Hepatocyte (in vitro differentiated cells): ENCODE measurements at regions not wholly inside any gene's neighbourhood (a gene's known extent, or its start where the extent isn't known, plus 50 kb on each side); places are given as distances from the start of the nearest gene placed in this dataset.
"Not testable (repeated sequence)": the region's sequence is repeated elsewhere in the genome, so short reads cannot be mapped to it uniquely, and the experiment has no call there.

Experiments used
- DNase-seq: peaks from one replicate; pipeline ENCODE4 v3.0.0-alpha.2; 2016; ENCODE audit warnings: low spot score
- H2AFZ ChIP-seq: fragments of 200-600 bp; sonication (generic); 2 replicates; pipeline ENCODE4 v1.6.0; 2016; ENCODE audit warnings: antibody characterized with exemption, mild to moderate bottlenecking
- H3K27ac ChIP-seq: fragments of 200-600 bp; sonication (generic); 2 replicates; pipeline ENCODE4 v1.5.1; 2016; ENCODE audit warnings: mild to moderate bottlenecking
- H3K27me3 ChIP-seq: fragments of 200-600 bp; sonication (generic); 2 replicates; pipeline ENCODE4 v1.6.1; 2016
- H3K36me3 ChIP-seq: fragments of 200-600 bp; sonication (generic); replicated peaks from 2 replicates; pipeline ENCODE4 v1.5.1; 2016; ENCODE audit warnings: low read depth; ENCODE audit not compliant: insufficient read depth
- H3K4me1 ChIP-seq: fragments of 200-600 bp; sonication (generic); 2 replicates; pipeline ENCODE4 v1.5.1; 2016; ENCODE audit warnings: mild to moderate bottlenecking, moderate library complexity; ENCODE audit not compliant: insufficient read depth
- H3K4me2 ChIP-seq: fragments of 200-600 bp; sonication (generic); 2 replicates; pipeline ENCODE4 v1.6.0; 2016
- H3K4me3 ChIP-seq: fragments of 200-600 bp; sonication (generic); 2 replicates; pipeline ENCODE4 v1.5.1; 2016; ENCODE audit warnings: mild to moderate bottlenecking
- H3K79me2 ChIP-seq: fragments of 200-600 bp; sonication (generic); 2 replicates; pipeline ENCODE4 v1.6.0; 2017; ENCODE audit warnings: mild to moderate bottlenecking
- H3K9me2 ChIP-seq: fragments of 200-600 bp; sonication (generic); replicated peaks from 2 replicates; pipeline ENCODE4 v1.6.0; 2017; ENCODE audit warnings: mild to moderate bottlenecking; ENCODE audit not compliant: insufficient read depth
- H3K9me3 ChIP-seq: fragments of 200-600 bp; sonication (generic); 2 replicates; pipeline ENCODE4 v1.5.1; 2016; ENCODE audit warnings: low read depth, mild to moderate bottlenecking
- H4K20me1 ChIP-seq: fragments of 200-600 bp; sonication (generic); 2 replicates; pipeline ENCODE4 v1.6.0; 2016; ENCODE audit warnings: mild to moderate bottlenecking; ENCODE audit not compliant: insufficient read depth, poor library complexity, severe bottlenecking
- EZH2 ChIP-seq: fragments of 200-600 bp; sonication (generic); IDR thresholded peaks from 2 replicates; pipeline ENCODE4 v1.6.1; 2016; ENCODE audit warnings: antibody characterized with exemption, mild to moderate bottlenecking, borderline replicate concordance
- EZH2phosphoT487 ChIP-seq: fragments of 200-600 bp; sonication (generic); IDR thresholded peaks from one replicate; pipeline ENCODE4 v1.6.1; 2018; ENCODE audit warnings: antibody characterized with exemption, mild to moderate bottlenecking, low read depth, moderate library complexity; ENCODE audit not compliant: unreplicated experiment, severe bottlenecking
- WGBS: methylation state at CpG from one replicate; pipeline ENCODE4 v1.1.6; 2016; ENCODE audit warnings: low lambda C conversion rate; ENCODE audit errors: missing lambda C conversion rate; 5-methylcytosine and 5-hydroxymethylcytosine counted together
- TF ChIP-seq, protein P1 (sequence below): fragments of 200-600 bp; sonication (generic); IDR thresholded peaks from 2 replicates; pipeline ENCODE4 v1.5.1; 2016; ENCODE audit warnings: antibody characterized with exemption, mild to moderate bottlenecking; ENCODE audit not compliant: poor library complexity

DNA sequence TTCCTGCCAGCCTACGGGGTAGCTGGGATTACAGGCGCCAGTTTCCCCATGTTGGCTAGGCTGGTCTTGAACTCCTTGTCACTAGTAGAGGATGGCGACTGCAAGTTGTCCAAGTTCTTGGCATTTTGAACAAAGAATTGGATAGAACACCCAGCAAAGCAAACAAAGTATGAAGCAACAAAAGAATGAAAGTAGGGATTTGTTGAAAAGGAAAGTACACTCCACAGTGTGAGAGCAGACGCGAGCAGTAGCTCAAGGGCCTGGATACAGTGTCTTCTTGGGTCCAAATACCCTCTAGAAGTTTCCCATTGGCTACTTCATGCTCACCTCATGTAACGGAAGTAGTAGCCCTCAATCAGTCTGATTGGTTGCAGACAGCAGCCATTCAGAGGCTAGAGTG lies 152.2 kb downstream of the CCER1 start:
- Histone ChIP-seq H3K79me2 (no peaks in the 10 kb centered on the region), H3K27ac (no peak overlapping the region), H3K36me3 (no peaks in the 10 kb centered on the region), H3K9me3 (no peaks in the 10 kb centered on the region), H3K9me2 (no peaks in the 10 kb centered on the region), H4K20me1 (no peaks in the 10 kb centered on the region), H3K4me3 (no peak overlapping the region), H2AFZ (no peak overlapping the region), H3K4me2 (no peak overlapping the region), H3K4me1 (no peaks in the 10 kb centered on the region), H3K27me3 (no peaks in the 10 kb centered on the region)
- TF ChIP-seq, protein P1, sequence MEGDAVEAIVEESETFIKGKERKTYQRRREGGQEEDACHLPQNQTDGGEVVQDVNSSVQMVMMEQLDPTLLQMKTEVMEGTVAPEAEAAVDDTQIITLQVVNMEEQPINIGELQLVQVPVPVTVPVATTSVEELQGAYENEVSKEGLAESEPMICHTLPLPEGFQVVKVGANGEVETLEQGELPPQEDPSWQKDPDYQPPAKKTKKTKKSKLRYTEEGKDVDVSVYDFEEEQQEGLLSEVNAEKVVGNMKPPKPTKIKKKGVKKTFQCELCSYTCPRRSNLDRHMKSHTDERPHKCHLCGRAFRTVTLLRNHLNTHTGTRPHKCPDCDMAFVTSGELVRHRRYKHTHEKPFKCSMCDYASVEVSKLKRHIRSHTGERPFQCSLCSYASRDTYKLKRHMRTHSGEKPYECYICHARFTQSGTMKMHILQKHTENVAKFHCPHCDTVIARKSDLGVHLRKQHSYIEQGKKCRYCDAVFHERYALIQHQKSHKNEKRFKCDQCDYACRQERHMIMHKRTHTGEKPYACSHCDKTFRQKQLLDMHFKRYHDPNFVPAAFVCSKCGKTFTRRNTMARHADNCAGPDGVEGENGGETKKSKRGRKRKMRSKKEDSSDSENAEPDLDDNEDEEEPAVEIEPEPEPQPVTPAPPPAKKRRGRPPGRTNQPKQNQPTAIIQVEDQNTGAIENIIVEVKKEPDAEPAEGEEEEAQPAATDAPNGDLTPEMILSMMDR: no peak
- no peak for TF ChIP-seq EZH2phosphoT487
- no peak for TF ChIP-seq EZH2
- no peak for DNase-seq
- WGBS: 96% methylated on average over 6 of the region's 6 CpGs

DNA sequence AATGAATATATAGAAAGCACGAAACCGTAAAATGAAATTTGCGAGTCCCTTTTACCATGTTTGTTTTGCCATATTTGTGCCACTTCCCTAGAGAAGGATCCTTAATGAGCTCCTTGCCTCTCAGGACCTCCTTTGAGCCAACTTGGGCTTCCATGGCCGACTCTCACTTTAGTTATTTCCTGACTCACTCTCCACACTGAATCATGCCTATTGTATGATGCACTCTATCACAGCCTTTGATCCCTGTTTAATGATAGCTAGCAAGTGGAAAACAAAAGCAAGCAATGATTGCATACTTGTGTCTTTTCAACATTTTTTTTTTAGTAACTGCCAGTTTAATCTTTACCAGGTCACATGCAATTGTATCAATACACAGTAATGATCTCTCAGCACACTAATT lies 153.2 kb downstream of the CCER1 start:
- no peak for TF ChIP-seq EZH2phosphoT487
- TF ChIP-seq, protein P1: no peak
- TF ChIP-seq EZH2: no peak
- DNase-seq: no peak

DNA sequence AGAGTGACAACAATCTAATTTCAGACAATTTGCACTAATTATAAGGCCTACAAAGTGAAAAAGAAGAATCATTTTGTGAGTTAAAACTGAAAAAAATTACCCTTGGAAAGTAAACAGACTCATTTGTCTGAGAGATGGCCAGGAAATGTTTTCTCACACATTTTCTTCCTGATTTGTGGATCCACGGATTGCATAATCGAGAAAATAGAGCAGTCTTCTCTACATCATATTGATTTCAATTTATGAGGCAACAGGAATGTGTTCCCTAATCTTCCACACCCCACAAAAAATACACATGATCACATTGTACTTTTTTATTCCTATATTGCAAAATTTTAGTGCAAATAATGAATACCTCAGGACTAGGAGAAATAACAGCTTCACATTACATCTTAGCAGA lies 160.8 kb downstream of the CCER1 start:
- no peaks in the 10 kb centered on the region for H3K9me3 ChIP-seq
- no peaks in the 10 kb centered on the region for H3K4me1 ChIP-seq
- TF ChIP-seq EZH2phosphoT487 (no peak), EZH2 (no peak)
- TF ChIP-seq, protein P1: no peak
- no peaks in the 10 kb centered on the region for H3K9me2 ChIP-seq
- H3K27ac ChIP-seq: no peak overlapping the region
- H3K79me2 ChIP-seq: no peaks in the 10 kb centered on the region
- H2AFZ ChIP-seq: no peak overlapping the region
- no peaks in the 10 kb centered on the region for H3K27me3 ChIP-seq
- no peak overlapping the region for H3K4me2 ChIP-seq
- H3K4me3 ChIP-seq: no peak overlapping the region
- no peak for DNase-seq
- H4K20me1 ChIP-seq: no peaks in the 10 kb centered on the region
- 70% methylated on average over 2 of the region's 2 CpGs for WGBS
- H3K36me3 ChIP-seq: no peaks in the 10 kb centered on the region

More for the DNA sequence above, 153.2 kb downstream of the CCER1 start:
- H4K20me1 ChIP-seq: no peaks in the 10 kb centered on the region
- H3K27ac ChIP-seq: no peak overlapping the region
- no peak overlapping the region for H3K4me2 ChIP-seq
- no peak overlapping the region for H2AFZ ChIP-seq
- H3K4me1 ChIP-seq: no peaks in the 10 kb centered on the region
- no peaks in the 10 kb centered on the region for H3K9me2 ChIP-seq
- H3K27me3 ChIP-seq: no peaks in the 10 kb centered on the region
- H3K36me3 ChIP-seq: no peaks in the 10 kb centered on the region
- no peaks in the 10 kb centered on the region for H3K79me2 ChIP-seq
- no peak overlapping the region for H3K4me3 ChIP-seq
- 84% methylated on average over 4 of the region's 4 CpGs for WGBS
- H3K9me3 ChIP-seq: no peaks in the 10 kb centered on the region

DNA sequence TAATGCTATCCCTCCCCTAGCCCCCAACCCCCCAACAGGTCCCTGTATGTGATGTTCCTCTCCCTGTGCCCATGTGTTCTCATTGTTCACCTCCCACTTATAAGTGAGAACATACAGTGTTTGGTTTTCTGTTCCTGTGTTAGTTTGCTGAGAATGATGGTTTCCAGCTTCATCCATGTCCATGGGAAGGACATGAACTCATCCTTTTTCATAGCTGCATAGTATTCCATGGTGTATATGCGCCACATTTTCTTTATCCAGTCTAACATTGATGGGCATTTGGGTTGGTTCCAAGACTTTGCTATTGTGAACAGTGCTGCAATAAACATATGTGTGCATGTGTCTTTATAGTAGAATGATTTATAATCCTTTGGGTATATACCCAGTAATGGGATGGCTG lies 162.3 kb downstream of the CCER1 start:
- not testable (repeated sequence) for H2AFZ ChIP-seq, H3K27ac ChIP-seq, H3K4me3 ChIP-seq, H3K36me3 ChIP-seq, H3K27me3 ChIP-seq, H3K79me2 ChIP-seq, H3K9me3 ChIP-seq, H3K4me2 ChIP-seq, H4K20me1 ChIP-seq, H3K9me2 ChIP-seq, H3K4me1 ChIP-seq, DNase-seq
- WGBS: 96% methylated on average over 1 of the region's 1 CpG
